C1 segment of cervical spinal cord (tissue), 14 donors: ENCODE measurements at regions not wholly inside any gene's neighbourhood (a gene's known extent, or its start where the extent isn't known, plus 50 kb on each side); places are given as distances from the start of the nearest gene placed in this dataset.
"Not testable (repeated sequence)": the region's sequence is repeated elsewhere in the genome, so short reads cannot be mapped to it uniquely, and the experiment has no call there.

Experiments used
- DNase-seq, 14 donors: peaks; one replicate each; lab custom pipeline; 2025; lab: John Stamatoyannopoulos, UW

DNA sequence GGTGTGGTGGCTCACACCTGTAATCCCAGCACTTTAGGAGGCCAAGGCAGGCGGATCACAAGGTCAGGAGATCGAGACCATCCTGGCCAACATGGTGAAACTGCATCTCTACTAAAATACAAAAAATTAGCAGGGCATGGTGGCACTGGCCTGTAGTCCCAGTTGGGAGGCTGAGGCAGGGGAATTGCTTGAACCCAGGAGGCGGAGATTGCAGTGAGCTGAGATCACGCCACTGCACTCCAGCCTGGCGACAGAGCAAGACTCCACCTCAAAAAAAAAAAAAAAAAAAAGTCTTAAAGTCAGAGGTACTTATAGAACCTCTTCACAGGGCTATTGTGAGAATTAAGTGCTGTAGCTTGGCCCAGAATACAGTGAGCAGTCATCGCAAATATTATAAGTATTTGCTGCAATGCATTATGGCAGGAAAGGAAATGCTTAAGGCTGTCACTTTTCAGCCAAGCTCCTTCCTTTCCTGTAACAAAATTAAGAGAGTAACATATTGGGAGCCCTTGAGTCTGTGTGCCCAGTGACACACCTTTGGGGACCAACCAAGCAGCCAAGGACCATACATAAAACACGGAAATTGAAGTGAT is 110.9 kb upstream of the HAND1 start:
- DNase-seq = not testable (repeated sequence)

DNA sequence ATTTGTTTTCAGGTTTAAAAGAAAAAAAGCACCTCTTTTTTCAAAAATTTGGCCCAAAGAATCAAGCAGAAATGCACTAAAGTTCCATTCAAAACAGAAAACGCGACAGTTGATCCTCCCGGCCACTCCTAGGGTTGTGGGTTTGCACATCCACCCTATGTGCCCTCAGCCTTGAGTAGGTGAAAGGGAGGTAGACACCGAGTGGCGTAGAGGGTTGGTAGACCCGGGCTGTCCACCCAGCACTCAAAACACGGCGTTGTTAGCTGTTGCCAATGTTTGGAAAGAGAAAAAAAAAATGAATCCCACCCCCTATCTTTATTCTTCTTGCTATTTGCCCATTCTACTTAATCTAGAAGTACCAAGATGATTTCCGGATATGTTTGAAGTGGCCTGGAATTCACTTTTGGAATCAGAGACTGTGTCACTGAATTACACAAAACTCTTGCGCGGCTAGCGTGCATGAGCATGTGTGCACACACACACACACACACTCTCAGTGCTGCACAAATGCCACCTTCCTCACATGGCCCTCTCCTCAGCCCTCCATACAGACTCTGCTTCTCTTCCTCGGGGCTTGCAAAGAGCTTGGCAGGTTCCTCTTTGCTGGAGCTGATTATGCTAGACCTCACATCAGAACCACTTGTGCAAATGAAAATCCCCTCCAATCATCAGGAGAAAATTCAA is 110.2 kb upstream of the HAND1 start:
- DNase-seq = no peak

- DNase-seq = no peak
These were observed 109.3 kb upstream of the HAND1 start for GRCh38 chr5:154587123-154588026.

DNA sequence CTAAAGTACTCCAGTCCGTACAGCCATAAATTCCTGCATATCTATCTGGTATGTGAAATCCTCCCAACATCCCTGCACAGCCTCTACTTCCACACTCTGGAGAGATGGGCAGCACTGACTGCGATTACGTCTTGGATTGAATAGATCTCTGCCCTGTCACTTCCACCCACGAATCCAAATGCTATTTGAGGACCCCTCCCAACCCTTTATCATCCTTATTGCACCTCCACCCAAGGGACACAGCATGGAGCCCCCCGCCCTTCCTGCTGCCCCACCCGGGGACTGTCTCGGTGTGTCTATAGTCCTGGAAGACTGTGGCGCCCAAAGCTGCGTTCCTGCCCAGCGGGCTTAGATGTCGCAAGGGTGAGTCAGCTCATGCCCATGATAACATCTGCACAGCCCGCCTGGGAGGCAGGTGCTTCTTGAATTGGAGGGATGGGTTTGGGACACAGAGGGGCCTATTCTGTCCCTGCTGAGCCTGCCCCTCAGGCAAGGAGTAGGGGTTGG is 105.7 kb upstream of the HAND1 start:
- no peak for DNase-seq

DNA sequence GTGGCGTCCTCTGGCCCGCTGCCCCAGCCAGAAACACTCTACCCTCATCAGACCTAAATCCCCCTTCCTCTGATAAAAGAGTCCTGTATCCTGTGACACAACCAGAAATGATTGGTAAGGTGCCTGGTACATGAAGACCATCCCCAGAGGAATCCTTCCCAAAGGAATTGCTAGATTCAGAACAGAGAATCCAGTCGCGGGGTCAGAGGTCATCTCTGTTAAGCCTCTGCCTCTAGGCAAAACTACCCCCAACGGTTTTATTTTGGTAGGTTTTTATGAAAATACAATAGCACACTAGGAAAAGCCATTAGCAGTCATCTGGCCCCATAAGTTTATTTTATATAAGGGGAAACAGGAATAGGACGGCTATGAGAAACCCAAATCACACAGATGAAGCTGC is 102.4 kb upstream of the HAND1 start:
- DNase-seq = no peak

GRCh38 chr5:154577416-154577815 is 99.4 kb upstream of the HAND1 start:
- no peak for DNase-seq

GRCh38 chr5:154576429-154576806 is 98.4 kb upstream of the HAND1 start:
- DNase-seq = no peak

DNA sequence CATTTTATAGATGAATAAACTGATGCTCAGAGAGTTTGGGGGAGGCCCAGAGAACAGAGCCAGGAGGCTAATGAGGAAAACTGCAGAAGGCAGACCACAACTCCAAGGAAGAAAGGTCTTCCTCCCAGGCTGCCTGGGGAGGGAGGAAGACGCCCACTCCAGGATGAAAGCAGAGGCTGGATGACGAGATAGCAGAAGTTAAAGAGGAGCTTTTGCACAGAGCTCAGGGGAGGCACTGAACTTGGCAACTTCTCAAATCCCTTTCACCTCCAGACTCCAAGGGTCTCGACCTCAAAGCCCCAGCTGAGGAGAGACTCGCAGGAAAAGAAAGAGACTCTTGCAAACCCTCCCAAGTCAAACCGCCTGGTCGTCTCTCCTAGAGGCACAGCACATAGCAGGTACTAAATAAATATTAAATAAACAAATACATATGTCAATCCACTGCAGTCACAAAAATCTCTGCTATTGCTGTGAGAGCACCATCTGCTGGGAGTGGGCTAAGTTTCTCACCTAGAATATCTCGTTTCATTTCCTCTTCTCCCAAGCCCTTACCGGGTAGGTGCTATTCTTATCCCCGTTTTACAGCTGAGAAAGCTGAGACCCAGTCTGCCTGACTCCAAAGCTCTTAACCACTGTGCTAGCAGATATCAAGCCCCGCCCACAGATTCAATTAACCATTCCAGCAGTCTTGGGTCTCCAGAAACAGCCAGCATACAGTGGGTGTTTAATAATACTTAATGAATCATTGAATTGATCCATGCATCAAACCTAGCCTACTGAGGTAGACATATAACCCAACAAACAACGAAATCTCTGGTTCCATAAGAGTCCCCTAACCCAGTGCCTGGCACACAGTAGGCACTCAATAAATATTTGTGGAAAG is 97.8 kb upstream of the HAND1 start:
- DNase-seq = no peak

DNA sequence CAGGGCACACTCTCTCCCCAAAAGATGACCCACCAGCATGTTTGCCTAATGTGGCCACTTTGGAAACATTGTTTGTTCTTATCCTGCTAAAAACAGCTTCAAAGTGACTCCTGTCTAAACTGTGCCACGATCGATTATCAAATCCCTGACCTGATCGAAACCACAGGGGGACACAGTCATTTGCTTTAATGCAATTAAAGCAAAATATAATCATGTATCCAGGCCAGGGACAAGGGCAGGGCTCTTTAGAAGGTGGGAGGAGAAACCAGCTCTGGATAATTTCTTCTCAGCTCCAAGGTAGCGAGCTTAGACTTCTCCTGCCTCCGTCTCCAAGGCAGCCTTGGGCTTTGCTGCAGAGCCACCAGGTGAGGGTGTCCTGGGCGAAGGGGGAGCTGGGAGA is 95.0 kb upstream of the HAND1 start:
- no peak for DNase-seq

GRCh38 chr5:154571325-154572035 is 93.5 kb upstream of the HAND1 start:
- DNase-seq = no peak

GRCh38 chr5:154570572-154571324 is 92.7 kb upstream of the HAND1 start:
- DNase-seq = no peak

GRCh38 chr5:154568589-154568988 is 90.6 kb upstream of the HAND1 start:
- DNase-seq = no peak

DNA sequence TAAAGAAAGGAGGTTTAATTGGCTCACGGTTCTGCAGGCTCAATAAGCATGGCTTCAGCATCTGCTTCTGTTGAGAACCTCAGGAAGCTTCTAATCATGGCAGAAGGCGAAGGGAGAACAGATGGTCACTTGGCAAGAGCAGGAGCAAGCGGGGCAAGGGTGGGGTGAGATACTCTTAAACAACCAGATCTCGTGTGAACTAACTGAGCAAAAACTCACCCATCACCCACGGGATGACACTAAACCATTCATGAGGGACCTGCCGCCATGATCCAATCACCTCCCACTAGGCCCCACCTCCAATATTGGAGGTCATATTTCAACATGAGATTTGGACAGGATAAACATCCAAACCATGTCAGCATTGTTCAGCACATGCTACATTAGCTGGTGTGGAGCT is 89.1 kb upstream of the HAND1 start:
- no peak for DNase-seq

DNA sequence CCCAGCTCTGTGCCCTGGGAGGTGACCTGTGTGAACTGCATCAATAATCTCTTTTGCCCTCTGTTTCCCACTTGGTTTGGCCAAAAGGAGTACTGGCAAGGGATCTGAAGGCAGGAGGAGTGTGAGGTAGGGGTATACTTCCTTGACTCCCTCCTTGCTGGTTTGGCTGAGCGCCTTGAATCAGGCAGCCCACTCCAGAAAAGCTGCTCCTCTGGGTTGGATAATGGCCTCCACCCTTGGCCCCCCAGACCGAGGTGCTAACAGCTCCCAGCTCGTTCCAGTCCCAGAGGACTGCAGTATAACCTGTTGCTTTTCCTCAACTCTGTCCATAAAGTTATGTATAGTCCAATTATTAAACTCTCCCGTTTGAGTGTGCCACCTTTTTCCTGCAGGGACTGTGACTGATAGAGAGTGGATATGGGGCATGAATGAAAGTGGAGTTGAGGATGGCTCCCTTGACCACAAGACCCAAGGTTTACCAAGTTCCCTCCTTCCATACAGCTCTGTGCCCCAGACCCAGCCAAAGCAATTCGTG is 88.2 kb upstream of the HAND1 start:
- DNase-seq = no peak

- DNase-seq = no peak
These were observed 87.1 kb upstream of the HAND1 start for GRCh38 chr5:154565123-154565522.

DNA sequence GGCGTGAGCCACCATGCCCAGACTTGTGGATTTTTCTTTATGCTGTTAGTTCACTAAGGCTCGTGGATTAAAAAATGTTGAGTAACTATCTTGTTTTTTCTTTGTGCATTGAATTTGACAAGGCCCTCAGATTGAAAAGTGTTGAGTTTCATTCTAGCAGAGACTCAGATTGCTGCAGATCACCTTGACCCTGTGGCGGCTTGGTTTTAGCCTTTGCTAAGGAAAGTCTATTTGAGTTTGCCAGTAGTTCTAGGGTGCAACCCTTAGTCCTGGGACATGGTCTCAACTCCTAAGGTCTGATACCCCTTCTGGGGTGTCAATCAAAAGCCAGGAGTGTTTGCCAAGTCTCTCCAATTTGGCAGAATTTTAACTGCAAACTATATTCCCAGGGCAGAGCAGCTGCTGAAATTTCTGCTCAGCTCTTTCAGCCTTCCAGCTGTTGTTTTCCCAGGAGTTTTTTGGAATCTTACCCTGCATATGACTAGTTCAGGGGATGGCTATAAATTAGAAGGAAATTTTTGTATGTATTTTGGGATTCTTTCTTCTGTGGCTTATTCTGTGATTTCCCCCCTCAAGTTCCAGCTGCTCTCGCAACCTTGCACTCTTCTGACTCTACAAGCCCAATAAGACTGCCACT is 84.3 kb upstream of the HAND1 start:
- DNase-seq = no peak

- DNase-seq = no peak
These were observed 81.6 kb upstream of the HAND1 start for GRCh38 chr5:154559398-154560276.

- DNase-seq = no peak
These were observed 79.5 kb upstream of the HAND1 start for GRCh38 chr5:154557548-154557947.
